Myocyte (in vitro differentiated cells): ENCODE measurements at regions not wholly inside any gene's neighbourhood (a gene's known extent, or its start where the extent isn't known, plus 50 kb on each side); places are given as distances from the start of the nearest gene placed in this dataset.

Experiments used
- DNase-seq: peaks from one replicate; pipeline ENCODE4 v3.0.0-alpha.2; 2012; ENCODE audit warnings: low read depth

GRCh38 chr20:48467622-48468021 lies 360.2 kb downstream of the PREX1 start:
- no peak for DNase-seq

- no peak for DNase-seq
Measured at GRCh38 chr20:48465271-48465670, 362.5 kb downstream of the PREX1 start.

GRCh38 chr20:48463916-48464315 lies 363.9 kb downstream of the PREX1 start:
- DNase-seq, result peak; percentile 82

GRCh38 chr20:48463096-48463720 lies 364.6 kb downstream of the PREX1 start:
- peak; percentile 77 for DNase-seq

- DNase-seq, result no peak
Measured at GRCh38 chr20:48461735-48462119, 366.1 kb downstream of the PREX1 start.

GRCh38 chr20:48461091-48461734 lies 366.6 kb downstream of the PREX1 start:
- no peak for DNase-seq

DNA sequence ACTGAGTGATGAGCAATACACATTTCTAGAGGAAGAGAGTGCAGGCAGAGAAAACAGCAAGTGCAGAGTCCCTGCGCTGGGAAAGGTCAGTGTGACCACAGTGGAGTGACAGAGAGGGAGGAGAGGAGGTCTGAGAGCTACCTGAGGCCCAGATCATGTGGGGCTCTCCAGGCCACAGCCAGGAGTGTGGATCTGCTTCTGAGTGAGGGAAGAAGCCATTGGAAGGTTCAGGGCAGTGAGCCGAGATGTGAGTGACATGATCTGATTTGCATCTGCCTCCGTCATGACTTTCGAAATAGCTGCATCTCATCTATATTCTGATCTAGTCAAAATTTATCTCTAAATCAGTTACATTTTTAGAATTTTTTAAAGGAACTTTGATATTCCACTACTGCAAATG lies 367.1 kb downstream of the PREX1 start:
- no peak for DNase-seq

- DNase-seq, result no peak
Measured at GRCh38 chr20:48459722-48460395, 367.9 kb downstream of the PREX1 start.

DNA sequence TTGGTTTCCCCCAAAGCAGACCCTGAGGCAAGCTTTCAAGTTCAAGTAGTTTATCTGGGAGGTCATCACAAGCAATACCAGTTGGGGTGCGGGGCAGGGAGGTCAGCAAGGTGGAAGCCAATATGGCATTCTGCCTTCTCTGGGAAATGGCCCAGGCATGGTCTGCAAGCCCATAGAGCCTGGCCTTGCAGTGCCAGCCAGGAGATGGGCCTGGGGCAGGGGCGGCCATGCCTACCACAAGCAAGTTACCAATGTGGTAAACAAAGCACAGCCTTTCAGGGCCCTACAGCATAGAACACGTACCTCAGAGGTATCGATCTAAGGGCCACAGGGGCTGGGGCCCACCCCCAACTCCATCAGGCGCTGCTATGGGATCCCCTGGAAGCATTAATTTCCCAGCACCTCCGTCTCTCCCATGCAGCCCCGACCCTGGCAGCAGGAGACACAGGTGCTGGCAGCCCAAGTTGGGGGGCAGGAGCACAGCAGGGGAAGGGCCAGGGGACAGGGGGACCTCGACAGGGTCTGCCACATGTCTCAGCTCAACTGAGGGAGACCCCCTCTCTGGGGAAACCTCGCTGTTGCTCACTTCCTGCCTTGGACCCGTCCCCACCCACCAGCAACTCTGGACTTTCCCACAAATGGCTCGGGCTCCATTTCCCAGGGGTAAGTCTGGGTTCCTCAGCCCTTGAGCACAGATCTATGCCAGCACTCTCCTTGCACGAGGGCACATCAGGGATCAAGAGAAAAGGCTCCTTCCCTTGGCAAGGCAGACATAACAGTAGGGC lies 369.0 kb downstream of the PREX1 start:
- no peak for DNase-seq

- DNase-seq, result no peak
Measured at GRCh38 chr20:48458003-48458377, 369.8 kb downstream of the PREX1 start.

- DNase-seq, result no peak
Measured at GRCh38 chr20:48457193-48458002, 370.4 kb downstream of the PREX1 start.

- no peak for DNase-seq
Measured at GRCh38 chr20:48456366-48457192, 371.2 kb downstream of the PREX1 start.

DNA sequence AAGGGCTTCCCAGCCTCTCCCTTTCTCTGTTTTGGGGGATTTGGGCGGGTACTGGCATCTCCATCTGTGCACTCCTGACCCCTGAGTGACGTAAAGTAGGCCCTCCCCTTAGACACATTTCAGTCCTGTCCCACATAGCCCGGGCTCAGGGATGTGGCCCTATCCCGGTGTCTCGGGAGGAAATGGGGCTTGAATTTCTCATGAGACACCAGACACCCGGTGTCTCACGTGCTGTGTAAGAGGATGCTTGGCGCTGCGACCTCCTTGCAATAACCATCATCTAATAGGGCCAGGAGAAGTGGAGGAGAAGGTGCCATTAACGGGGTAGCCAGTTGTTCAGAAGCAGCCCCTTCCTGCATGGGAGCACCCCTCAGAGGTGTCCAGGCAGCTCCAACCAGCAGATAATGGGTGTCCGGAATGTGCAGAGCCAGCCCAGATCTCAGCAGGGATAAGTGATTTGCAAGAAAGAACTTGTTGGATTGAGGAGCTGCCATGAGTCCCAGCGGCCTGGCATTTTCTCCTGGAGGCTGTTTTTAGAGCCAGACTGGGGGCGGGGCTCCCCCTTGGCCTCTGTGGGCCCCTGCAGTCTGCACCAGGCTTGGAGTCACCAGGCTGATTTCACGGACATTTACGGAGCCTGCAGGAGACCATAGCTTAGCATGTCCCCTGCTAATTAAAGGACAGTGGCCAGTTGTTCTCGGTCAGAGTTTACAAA lies 372.0 kb downstream of the PREX1 start:
- peak; percentile 32 for DNase-seq

- no peak for DNase-seq
Measured at GRCh38 chr20:48454671-48455490, 372.9 kb downstream of the PREX1 start.

DNA sequence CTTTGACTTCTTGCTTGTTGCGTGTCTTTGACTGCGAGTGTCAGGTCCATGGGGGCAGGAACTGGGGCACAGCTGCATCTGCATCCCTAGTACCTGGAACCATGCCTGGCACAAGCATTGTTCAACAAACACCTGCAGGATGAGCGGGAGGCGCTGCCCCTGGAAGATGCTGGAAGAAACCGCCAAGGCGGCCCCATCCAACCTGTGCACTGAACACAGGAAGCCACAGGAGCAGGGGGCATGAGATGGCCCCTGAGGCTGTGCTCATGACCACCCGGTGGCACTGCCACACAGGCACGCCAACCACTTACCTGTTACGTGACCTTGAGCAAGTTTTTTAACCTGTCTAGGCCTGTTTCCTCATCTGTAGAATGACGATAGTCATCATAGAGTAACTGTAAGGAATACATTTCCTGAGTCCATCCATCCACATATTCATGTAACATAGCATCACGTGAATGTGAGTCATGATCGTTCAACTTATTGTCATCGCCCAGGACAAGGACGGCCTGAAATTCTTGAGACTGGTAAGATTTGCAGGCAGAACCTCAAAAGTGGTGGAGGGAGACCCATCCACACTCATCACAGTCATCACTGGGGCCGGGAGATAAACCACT lies 374.2 kb downstream of the PREX1 start:
- DNase-seq, result no peak

DNA sequence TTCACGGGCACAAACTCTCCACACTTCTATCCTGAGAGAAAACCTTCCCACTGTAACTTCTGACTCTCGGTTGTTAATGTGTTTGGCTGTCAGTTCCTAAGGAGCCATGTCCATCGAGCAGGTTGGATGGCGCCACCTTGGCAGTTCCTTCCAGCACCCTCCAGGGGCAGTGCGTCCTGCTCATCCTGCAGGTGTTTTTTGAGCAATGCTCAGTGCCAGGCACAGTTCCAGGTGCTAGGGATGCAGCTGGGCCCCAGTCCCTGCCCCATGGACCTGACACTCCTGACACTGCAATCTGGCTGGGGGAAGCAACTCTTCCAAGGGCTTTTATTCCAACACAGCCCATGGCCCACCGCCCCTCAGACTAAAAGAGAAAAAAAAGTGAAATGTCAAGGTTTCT lies 376.4 kb downstream of the PREX1 start:
- no peak for DNase-seq

DNA sequence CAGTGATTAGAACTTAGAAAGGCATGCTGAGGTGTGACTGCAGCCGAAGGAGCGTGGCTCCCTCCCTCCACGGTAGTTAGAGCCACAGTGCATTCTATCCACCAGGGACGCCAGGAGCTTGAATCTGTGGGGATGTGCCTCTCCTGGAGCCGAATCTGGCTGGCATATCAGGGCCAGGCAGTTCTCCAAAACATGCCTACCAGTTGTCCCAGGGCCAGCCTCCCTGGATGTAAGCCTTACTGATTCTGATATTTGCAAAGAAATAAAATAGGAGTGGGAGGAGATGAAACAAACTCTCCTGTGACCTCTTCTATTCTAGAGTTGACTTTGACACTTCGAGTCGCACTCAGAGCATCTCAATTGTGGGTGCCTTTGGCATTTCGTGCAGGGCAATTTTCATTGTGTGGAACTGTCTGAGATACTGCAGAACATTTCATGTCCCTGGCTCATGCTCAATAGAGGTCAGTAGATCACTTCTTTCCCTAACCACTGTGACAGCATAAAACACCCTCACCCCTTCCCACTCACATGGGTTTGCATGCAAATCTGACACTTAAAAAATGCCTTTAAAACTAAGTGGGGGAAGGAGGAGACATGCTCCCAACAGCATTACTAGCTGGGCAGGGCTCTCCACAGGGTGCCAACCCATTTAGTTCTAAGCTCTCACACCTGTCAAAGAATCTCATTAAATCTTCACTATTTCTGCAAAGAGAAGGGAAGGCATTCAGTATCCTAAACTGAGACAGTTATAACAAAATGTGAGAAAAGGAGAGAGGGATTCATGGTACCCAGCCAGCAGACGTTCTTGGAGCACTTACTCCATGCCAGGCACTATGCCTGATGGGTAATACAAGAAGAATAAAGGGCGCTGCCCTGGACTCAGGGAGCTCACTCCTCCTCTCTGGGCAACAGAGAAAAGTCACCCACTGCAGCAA lies 378.9 kb downstream of the PREX1 start:
- DNase-seq, result peak; percentile 39
